ENCODE measurements at regions not wholly inside any gene's neighbourhood (a gene's known extent, or its start where the extent isn't known, plus 50 kb on each side); places are given as distances from the start of the nearest gene placed in this dataset.
"Not testable (repeated sequence)": the region's sequence is repeated elsewhere in the genome, so short reads cannot be mapped to it uniquely, and the experiment has no call there.

DNA sequence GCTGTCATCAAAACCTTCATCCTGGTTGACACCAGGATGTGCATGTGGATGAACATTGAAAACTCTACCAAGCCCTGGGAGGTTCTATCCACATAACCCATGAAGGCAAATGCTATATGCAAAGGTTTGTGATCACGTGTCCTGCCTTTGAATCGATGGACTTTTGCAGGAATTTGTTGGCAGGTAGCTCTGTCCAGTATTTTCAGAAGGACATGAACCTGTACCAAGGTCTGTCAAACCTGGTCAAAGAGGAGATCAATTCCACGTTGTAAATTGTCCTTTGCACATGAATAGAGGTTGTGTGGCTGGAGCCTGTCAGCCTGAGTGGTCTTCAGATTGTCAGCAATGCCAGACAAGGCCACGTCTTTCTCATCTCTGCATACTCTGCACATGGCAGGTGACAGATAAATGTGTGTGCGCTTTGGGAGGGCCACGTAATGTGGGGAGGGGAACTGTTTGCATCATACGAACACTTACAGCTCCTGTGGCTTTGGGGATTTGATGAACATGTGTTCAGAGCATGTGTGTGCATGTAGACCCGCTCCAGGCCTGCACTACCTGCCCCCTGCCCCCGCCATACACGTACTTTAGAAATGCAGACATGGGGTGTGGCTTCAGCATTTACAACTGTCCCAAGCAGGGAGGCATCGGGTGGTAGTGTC lies 169.1 kb downstream of the ERMARD start:
- H3K4me1 ChIP-seq (ENCODE audit: insufficient read depth, low read length): no peaks in the 10 kb centered on the region
- H3K27me3 ChIP-seq (ENCODE audit: insufficient read depth, low read length): no peaks in the 10 kb centered on the region
- H3K9me3 ChIP-seq (ENCODE audit: low read depth, low read length): no peaks in the 10 kb centered on the region
- H3K4me3 ChIP-seq (ENCODE audit: low read length): no peak overlapping the region

DNA sequence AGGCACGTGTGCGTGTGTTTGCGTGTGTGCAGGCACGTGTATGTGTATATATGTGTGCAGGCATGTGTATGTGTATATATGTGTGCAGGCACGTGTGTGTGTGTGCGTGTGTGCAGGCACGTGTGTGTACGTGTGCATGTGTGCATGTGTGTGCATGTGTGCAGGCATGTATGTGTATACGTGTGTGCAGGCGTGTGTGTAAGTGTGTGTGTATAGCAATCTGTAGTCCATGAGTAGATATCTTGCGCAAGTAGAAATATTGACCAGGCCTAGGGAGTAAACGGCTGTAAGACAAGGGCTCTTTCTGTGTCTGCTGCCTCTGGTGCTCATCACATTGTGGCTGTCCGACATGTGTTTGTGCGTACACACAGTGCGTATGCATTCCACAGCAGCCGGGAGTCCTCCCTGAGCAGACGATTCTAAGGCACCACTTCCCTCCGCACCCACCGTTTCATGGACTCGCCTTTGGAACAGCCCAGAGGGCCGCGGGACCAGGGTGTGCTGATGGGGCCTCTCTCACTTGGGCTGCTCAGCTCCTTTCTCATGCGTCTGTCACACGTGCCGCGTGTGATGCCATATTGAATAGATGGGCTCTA lies 167.6 kb downstream of the ERMARD start:
- no peaks in the 10 kb centered on the region for H3K9me3 ChIP-seq (ENCODE audit: low read depth, low read length)
- no peaks in the 10 kb centered on the region for H3K27me3 ChIP-seq (ENCODE audit: insufficient read depth, low read length)
- no peak overlapping the region for H3K4me3 ChIP-seq (ENCODE audit: low read length)
- no peaks in the 10 kb centered on the region for H3K4me1 ChIP-seq (ENCODE audit: insufficient read depth, low read length)

DNA sequence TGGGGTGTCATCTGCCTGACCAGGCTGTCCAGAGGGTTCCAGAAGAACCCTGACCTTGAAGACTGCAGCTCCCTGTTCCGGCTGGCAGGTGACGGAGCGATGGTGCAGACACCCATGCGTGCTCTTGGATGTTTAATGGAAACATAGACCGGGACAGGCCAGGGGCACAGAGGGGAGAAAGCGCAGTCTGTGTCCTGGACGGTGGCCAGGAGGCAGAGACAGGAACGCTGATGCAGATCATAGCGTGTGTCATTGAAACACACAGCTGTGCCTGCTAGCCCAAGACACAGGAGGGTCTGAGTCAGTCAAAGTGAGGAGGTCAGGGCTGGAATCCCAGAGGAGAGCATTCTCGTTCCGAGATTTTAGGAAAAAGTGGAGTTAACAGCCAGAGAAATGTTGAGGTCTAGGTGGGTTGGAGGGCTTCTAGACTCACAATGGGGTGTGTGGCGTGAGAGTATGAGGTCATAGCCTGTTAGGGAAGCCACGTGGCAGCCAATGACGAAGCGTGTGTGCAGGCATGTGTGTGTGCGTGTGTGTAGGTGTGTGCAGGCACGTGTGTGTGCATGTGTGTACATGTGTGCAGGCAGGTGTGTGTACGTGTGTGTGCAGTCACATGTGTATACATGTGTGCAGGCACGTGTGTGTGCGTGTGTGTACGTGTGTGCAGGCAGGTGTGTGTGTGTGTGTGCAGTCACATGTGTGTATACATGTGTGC lies 167.0 kb downstream of the ERMARD start:
- no peaks in the 10 kb centered on the region for H3K27me3 ChIP-seq (ENCODE audit: insufficient read depth, low read length)
- peaks cover 4% of the 10 kb centered on the region for H3K4me1 ChIP-seq (ENCODE audit: insufficient read depth, low read length)
- H3K9me3 ChIP-seq (ENCODE audit: low read depth, low read length): no peaks in the 10 kb centered on the region
- H3K4me3 ChIP-seq (ENCODE audit: low read length): no peak overlapping the region

DNA sequence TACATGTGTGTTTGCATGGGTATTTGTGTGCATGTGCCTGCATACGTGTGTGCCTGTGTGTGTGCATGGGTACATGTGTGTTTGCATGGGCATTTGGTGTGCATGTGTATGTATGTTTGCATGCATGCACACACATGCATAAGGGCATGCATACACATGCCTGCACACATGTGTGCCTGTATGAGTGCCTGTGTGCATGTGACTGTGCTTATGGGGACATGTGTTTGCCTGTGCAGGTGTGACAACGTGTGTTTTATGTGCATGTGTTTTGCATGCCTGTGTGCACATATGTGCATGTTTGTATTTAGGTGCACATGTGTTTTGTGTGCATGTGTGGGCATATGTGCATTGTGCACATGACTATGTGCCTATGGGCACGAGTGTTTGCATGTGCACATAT lies 165.7 kb downstream of the ERMARD start:
- Histone ChIP-seq H3K27me3 (ENCODE audit: insufficient read depth, low read length) (no peaks in the 10 kb centered on the region), H3K4me3 (ENCODE audit: low read length) (no peak overlapping the region), H3K4me1 (ENCODE audit: insufficient read depth, low read length) (peaks cover 11% of the 10 kb centered on the region), H3K9me3 (ENCODE audit: low read depth, low read length) (no peaks in the 10 kb centered on the region)

DNA sequence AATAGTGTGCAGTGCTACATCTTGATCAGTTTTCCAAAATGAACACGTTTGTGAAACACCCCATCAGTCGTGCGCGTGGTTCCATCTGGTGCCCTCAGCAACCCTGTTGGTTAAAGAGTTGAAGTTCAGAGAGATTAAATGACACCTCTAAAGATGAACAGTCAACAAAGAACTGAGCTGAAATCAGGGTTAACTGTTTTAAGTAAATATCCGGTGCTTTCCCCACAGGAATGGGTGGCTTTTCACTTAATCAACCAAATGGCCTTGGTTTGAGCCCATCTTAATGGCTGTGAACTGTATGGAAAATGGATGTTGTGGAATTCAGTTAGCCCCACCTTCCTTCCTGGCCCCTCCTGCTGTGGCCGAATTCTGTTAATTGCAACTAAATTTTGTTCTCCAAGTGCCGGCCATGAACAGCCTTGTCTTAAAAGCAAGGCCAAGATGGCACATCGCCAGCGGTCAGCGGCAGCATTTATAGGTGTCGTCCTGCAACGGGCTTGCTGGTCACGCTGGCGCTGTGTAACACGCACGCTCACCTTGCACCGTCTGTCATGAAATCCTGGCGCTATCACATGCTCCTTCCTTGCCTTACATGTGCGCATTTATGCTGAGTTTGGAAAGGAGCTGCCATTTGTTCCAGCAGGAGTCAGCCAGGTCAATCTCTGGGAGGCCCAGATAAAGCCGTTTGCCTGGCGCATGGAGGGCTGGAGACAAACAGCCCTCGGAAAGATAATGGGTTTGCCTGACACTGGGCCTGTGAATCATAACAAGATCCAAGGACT lies 164.5 kb downstream of the ERMARD start:
- Histone ChIP-seq H3K4me1 (ENCODE audit: insufficient read depth, low read length) (peaks cover 11% of the 10 kb centered on the region), H3K4me3 (ENCODE audit: low read length) (no peak overlapping the region)

DNA sequence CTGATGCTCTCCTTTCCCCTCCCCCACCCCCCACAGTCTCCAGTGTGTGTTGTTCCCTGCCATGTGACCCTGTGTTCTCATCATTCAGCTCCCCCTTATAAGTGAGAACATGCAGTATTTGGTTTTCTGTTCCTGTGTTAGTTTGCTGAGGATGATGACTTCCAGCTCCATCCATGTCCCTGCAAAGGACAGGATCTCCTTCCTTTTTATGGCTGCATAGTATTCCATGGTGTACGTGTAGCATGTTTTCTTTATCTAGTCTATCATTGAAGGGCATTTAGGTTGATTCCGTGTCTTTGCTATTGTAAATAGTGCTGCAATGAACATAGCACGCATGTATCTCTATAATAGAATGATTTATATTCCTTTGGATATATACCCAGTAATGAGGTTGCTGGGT lies 162.3 kb downstream of the ERMARD start:
- H3K4me3 ChIP-seq (ENCODE audit: low read length): not testable (repeated sequence)

More for the DNA sequence above, 164.5 kb downstream of the ERMARD start:
- no peaks in the 10 kb centered on the region for H3K27me3 ChIP-seq (ENCODE audit: insufficient read depth, low read length)
- H3K9me3 ChIP-seq (ENCODE audit: low read depth, low read length): no peaks in the 10 kb centered on the region

DNA sequence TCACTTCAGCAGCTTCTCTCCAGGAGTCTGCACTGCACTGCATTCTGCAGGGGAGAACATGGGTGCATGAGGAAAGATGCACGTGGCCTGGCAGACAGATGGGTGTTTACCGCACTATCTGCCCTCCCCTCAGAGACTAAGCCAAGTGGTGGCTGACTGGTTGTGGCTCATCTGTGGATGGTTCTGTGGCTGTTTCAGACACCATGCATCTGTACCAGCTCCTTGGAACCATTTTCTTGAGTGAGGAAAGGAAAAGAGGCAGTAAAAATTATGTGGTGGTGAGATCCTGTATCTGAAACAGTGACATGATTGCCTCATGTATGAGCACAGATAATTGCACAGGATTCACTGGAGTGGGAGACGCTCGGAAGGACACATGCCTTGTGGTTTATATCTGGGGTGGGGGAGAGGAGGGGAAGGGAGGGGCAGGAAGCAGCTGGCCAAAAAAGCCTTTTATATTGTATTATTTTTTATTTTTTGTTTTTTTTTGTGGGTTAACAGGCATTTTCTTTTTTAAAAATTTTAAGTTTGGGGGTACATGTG lies 161.7 kb downstream of the ERMARD start:
- Histone ChIP-seq H3K4me3 (ENCODE audit: low read length) (no peak overlapping the region), H3K9me3 (ENCODE audit: low read depth, low read length) (no peaks in the 10 kb centered on the region), H3K27me3 (ENCODE audit: insufficient read depth, low read length) (no peaks in the 10 kb centered on the region), H3K4me1 (ENCODE audit: insufficient read depth, low read length) (peaks cover 11% of the 10 kb centered on the region)

More for the DNA sequence above, 162.3 kb downstream of the ERMARD start:
- peaks cover 11% of the 10 kb centered on the region for H3K4me1 ChIP-seq (ENCODE audit: insufficient read depth, low read length)
- H3K9me3 ChIP-seq (ENCODE audit: low read depth, low read length); H3K27me3 ChIP-seq (ENCODE audit: insufficient read depth, low read length): not testable (repeated sequence)

DNA sequence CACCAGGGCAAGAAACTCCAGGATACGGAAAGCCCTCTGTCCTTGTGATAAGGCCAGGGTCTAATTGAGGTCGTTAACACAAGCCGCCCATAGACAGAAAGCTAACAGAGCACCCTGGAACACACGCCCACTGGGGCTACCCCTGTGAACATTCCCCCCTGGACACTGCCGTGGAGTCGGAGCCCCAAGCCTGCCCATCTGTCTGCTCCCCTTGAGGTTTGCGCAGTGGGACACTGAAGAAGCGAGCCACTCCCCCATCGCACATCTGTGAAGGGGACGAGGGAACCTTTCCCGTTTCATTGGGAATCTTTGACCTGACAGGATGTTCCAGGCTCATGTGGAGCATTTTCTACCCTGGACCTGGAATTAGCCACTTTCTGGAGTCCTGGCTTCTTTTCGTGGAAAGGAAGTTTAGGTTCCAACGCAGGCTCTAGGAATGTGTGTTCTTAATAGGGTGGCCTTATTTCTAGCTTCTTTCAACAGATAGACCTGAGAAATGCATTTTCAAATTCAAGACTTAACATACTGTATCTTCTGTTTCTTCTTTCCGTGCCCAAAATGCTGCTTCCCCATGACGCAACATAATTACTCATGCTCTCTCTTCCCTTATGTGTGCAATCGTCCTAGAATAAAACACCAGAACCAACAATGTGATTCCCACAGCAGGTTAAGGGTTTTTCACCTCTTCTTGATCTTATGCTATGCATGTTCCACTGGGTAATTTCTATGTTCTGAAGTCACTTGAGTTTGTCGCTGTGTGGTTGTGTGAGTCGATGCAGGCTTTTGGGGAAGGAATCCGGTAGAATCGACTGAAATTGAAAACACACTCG lies 161.1 kb downstream of the ERMARD start:
- peaks cover 11% of the 10 kb centered on the region for H3K4me1 ChIP-seq (ENCODE audit: insufficient read depth, low read length)
- H3K4me3 ChIP-seq (ENCODE audit: low read length): no peak overlapping the region

DNA sequence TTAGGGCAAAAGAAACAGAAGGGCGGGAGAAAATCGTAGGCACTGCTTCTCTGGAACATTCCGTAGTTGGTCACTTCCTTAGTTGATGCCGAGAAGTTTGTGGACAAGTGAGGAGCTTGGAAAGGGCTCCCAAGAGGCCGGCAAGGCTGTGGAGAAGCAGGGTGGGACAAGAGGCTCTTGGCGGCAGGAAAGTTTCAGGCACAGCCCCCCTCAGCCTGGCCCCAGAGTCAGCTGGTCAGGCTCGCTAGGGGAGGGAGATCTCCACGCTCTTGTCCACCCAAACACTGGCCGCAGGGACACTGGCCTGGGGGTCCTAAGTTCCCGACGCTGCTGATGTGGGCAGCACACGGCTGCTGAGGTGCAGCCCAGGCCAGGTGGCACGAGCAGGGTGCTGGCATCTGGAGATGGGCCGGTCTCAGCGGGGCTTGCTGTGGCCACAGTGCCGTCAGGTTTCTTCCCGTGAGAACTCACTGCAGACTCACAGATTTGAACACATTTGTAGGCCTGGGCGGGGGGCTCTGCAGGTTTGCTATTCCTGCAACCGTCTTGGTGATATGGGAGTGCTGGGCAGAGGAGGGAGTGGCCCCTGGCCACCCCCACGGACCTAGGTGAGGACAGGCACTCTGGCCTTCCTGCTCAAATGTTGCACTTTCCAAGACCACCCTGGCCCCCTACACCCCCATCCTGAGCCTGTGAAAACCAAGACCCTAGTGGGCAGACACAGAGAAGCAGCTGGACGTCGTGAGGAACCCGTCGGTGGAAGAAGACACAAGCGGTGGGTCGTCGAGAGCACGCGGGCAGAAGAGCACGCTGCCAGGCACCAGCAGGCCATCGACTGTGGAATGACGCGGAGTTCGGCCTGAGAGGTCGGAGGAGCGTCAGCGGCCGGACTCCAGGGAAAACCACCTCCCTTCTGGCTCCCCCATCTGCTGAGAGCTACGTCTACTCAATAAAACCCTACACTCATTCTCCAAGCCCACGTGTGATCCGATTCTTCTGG lies 160.1 kb downstream of the ERMARD start:
- Histone ChIP-seq H3K4me3 (ENCODE audit: low read length) (no peak overlapping the region), H3K9me3 (ENCODE audit: low read depth, low read length) (no peaks in the 10 kb centered on the region), H3K4me1 (ENCODE audit: insufficient read depth, low read length) (peaks cover 11% of the 10 kb centered on the region), H3K27me3 (ENCODE audit: insufficient read depth, low read length) (no peaks in the 10 kb centered on the region)

More for the DNA sequence above, 161.1 kb downstream of the ERMARD start:
- no peaks in the 10 kb centered on the region for H3K9me3 ChIP-seq (ENCODE audit: low read depth, low read length)
- H3K27me3 ChIP-seq (ENCODE audit: insufficient read depth, low read length): no peaks in the 10 kb centered on the region

DNA sequence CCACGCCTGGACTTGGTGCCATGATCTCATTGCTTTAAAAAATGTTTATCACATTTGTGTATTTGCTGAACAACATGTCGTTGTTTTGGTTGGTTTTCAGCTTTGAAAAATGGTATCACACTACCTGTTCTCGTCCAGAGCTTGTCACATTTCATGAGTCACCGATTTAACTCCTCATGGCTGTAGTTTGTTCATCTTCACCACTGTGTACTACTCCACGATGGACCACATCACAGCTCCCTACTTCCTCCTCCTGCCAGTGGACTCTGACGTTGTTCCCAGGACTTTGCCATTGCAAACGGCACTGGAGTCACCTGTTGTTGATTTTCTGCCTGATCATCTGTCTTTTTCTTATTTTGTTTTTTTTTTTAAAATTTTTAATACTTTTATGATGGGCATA lies 157.7 kb downstream of the ERMARD start:
- Histone ChIP-seq H3K4me3 (ENCODE audit: low read length) (no peak overlapping the region), H3K27me3 (ENCODE audit: insufficient read depth, low read length) (no peaks in the 10 kb centered on the region), H3K9me3 (ENCODE audit: low read depth, low read length) (no peaks in the 10 kb centered on the region), H3K4me1 (ENCODE audit: insufficient read depth, low read length) (peaks cover 11% of the 10 kb centered on the region)

DNA sequence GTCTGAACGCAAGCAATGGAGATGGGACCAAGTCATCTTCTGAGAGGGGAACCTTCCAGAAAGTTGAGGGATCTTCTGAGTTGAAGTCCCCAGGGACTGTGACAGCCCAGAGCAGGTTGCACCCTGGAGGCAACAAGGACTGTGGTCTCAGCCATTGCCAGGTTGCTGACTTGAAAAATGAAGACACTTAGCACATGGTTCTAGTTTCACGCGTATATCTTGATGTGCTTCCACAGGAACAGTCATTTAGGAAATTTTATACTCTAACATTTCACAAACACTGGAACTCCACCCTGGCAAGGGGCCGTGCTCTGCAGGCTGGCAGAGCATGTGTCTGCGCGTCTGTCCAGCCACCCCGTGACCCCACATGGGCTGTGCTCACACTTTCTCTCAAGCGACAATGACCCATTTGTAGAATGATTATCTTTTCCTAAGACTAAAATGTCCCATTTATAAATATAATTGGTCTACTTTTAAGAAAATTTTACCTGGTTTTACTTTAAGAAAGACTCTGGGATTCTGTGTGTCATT lies 157.0 kb downstream of the ERMARD start:
- H3K9me3 ChIP-seq (ENCODE audit: low read depth, low read length): no peaks in the 10 kb centered on the region
- H3K27me3 ChIP-seq (ENCODE audit: insufficient read depth, low read length): no peaks in the 10 kb centered on the region
- peaks cover 7% of the 10 kb centered on the region for H3K4me1 ChIP-seq (ENCODE audit: insufficient read depth, low read length)
- no peak overlapping the region for H3K4me3 ChIP-seq (ENCODE audit: low read length)

DNA sequence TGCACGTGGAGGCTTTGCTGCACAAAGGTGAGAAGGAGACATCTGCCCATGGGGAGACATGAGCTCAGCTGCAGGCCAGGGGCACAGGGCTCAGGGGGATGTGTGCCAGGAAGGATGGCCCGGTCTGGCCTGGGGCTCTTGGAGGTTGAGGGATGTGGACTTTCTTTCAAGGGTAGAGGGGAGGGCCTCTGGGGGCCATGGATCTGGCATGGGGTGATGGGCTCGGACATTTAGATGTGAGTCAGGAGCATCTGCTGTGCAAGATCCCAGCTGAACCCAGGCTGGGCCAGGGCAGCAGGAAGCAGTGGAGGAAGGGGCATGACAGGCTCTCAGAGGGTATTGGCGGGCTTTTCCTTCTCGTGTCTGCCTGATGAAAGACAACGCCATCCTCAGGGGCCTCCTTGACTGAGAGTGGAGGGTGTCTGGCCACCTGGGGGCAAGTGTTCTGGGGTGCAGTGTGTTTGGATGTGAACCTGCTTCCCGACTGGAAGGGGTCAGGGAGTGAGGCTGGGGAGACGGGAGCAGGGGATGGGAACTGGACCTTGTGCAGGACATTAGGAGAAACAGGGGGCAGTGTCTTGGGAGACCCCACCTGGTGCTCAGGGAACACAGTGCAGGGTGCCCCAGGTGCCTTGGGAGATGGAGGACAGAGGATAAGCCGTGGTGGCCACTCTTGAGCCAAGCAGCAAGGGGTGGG lies 156.1 kb downstream of the ERMARD start:
- Histone ChIP-seq H3K9me3 (ENCODE audit: low read depth, low read length) (no peaks in the 10 kb centered on the region), H3K4me1 (ENCODE audit: insufficient read depth, low read length) (no peaks in the 10 kb centered on the region), H3K27me3 (ENCODE audit: insufficient read depth, low read length) (no peaks in the 10 kb centered on the region), H3K4me3 (ENCODE audit: low read length) (no peak overlapping the region)

All from mononuclear cell (primary cell).